ENCODE measurements at regions not wholly inside any gene's neighbourhood (a gene's known extent, or its start where the extent isn't known, plus 50 kb on each side); places are given as distances from the start of the nearest gene placed in this dataset.

DNA sequence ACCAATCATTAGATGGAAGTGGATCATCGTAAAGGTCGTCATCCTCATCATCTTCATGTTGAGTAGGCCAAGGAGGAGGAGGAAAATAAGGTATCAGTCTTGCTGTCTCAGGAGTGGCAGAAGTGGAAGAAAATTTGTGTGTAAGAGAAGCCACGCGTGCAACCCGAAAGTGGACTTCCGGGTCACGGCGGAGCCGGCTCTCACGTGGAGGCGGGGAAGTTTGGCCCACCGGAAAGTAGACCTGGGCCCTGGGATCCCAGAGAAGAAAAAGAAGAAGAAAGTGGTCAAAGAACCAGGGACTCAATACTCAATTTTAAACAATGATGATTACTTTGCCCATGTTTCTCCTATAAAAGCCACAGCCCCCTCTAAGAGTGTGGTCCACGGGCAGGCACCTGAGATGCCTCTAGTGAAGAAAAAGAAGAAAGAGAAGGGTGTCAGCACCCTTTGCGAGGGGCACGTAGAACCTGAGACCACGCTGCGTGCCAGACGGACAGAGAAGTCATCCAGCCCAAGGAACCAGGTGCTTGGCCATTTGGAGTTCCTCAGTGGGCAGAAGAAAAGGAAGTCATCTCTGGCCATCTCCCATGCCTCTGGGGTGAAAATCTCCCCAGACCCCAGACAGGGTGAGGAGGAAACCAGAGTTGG is 365.8 kb downstream of the BCAT1 start:
- no peak for TF ChIP-seq EZH2 (IDR thresholded peaks at IDR 0.05)
- no peak for TF ChIP-seq CTCF (IDR thresholded peaks at IDR 0.05 in 2 of 3, conservative IDR thresholded peaks at IDR 0.05 in 1 of 3; ENCODE audit: borderline replicate concordance in 1 of 3, insufficient read depth in 1 of 3, low read depth in 2 of 3, low read length in 2 of 3)
- TF ChIP-seq POLR2A (IDR thresholded peaks at IDR 0.05; ENCODE audit: borderline replicate concordance, extremely low read depth, insufficient read depth, insufficient read length): no peak
- TF ChIP-seq POLR2AphosphoS5 (IDR thresholded peaks at IDR 0.05; ENCODE audit: low read depth, low read length): no peak
- no peak for TF ChIP-seq ZNF274 (IDR thresholded peaks at IDR 0.05; ENCODE audit: low read depth, low read length)
- no peak for TF ChIP-seq SRF (IDR thresholded peaks at IDR 0.05; ENCODE audit: low read depth)
- no peak for TF ChIP-seq RAD21 (IDR thresholded peaks at IDR 0.05; ENCODE audit: low read depth)

Data from HCT116 (cell line).